OCI-LY3 (cell line): ENCODE measurements at regions not wholly inside any gene's neighbourhood (a gene's known extent, or its start where the extent isn't known, plus 50 kb on each side); places are given as distances from the start of the nearest gene placed in this dataset.

Experiments
- H2AFZ ChIP-seq: fragments of 200-600, 300-600 bp; shearing (Covaris generic); 2 replicates; pipeline ENCODE4 v1.6.0; 2014; ENCODE audit warnings: antibody characterized with exemption, low read depth, low read length
- H3K27ac ChIP-seq: fragments of 200-600, 300-600 bp; sonication (generic); 2 replicates; pipeline ENCODE4 v1.5.1; 2014; ENCODE audit warnings: mild to moderate bottlenecking, low read length, moderate library complexity, mixed read lengths
- H3K27me3 ChIP-seq: fragments of 200-600, 300-600 bp; sonication (generic); 2 replicates; pipeline ENCODE4 v1.6.1; 2014; ENCODE audit warnings: low read depth, low read length, mixed read lengths
- H3K36me3 ChIP-seq: fragments of 200-600, 300-600 bp; sonication (generic); replicated peaks from 2 replicates; pipeline ENCODE3; 2014; ENCODE audit warnings: low read depth, low read length, mixed read lengths
- H3K4me1 ChIP-seq: fragments of 300-600, 200-600 bp; sonication (generic); 2 replicates; pipeline ENCODE4 v1.6.1; 2014; ENCODE audit warnings: low read length, mixed read lengths
- H3K4me2 ChIP-seq: fragments of 200-600, 300-600 bp; sonication (generic); 2 replicates; pipeline ENCODE4 v1.6.1; 2014; ENCODE audit warnings: low read length, mixed read lengths
- H3K4me3 ChIP-seq: fragments of 300-600, 200-600 bp; sonication (generic); 2 replicates; pipeline ENCODE4 v1.5.1; 2014; ENCODE audit warnings: antibody characterized with exemption, mild to moderate bottlenecking, low read length, moderate library complexity
- H3K79me2 ChIP-seq: fragments of 300-600, 200-600 bp; shearing (Covaris generic); 2 replicates; pipeline ENCODE4 v1.6.1; 2014; ENCODE audit warnings: mild to moderate bottlenecking, low read length, mixed read lengths
- H3K9ac ChIP-seq: fragments of 300-600, 200-600 bp; shearing (Covaris generic); 2 replicates; pipeline ENCODE4 v1.6.0; 2014; ENCODE audit warnings: mild to moderate bottlenecking, low read length, moderate library complexity
- H3K9me3 ChIP-seq: fragments of 200-600, 300-600 bp; shearing (Covaris generic); 2 replicates; pipeline ENCODE4 v1.6.1; 2014; ENCODE audit warnings: low read length, mixed read lengths; ENCODE audit not compliant: insufficient read depth
- H4K20me1 ChIP-seq: fragments of 200-600, 300-600 bp; sonication (generic); 2 replicates; pipeline ENCODE4 v1.6.1; 2016; ENCODE audit warnings: low read length, mixed read lengths; ENCODE audit not compliant: insufficient read depth
- CTCF ChIP-seq: fragments of 200-600, 300-600 bp; sonication (generic); IDR thresholded peaks from 2 replicates; pipeline ENCODE4 v1.5.1; 2014; ENCODE audit warnings: antibody characterized with exemption, low read length, low read depth
- EZH2phosphoT487 ChIP-seq: fragments of 200-600 bp; shearing (Covaris generic); IDR thresholded peaks from 2 replicates; pipeline ENCODE4 v1.6.1; 2018; ENCODE audit warnings: antibody characterized with exemption, mixed run types, low read depth

- TF ChIP-seq EZH2phosphoT487 (no peak), CTCF (no peak)
- Histone ChIP-seq H4K20me1 (peaks cover 93% of the 10 kb centered on the region), H3K4me1 (peaks cover 31% of the 10 kb centered on the region), H3K9ac (no peak overlapping the region), H2AFZ (no peak overlapping the region), H3K36me3 (peaks cover 52% of the 10 kb centered on the region), H3K79me2 (peaks cover 99% of the 10 kb centered on the region), H3K27ac (no peak overlapping the region), H3K27me3 (no peaks in the 10 kb centered on the region), H3K4me2 (no peak overlapping the region), H3K4me3 (no peak overlapping the region), H3K9me3 (no peaks in the 10 kb centered on the region)
Measured at GRCh38 chr7:130909881-130910672, 176.1 kb upstream of the KLF14 start.

GRCh38 chr7:130910949-130911944, 177.2 kb upstream of the KLF14 start:
- Histone ChIP-seq H3K4me2 (peak overlapping the region; percentile 96), H4K20me1 (peaks cover 93% of the 10 kb centered on the region), H3K9me3 (no peaks in the 10 kb centered on the region), H3K4me1 (peaks cover 43% of the 10 kb centered on the region), H3K79me2 (peaks cover 99% of the 10 kb centered on the region), H3K27me3 (no peaks in the 10 kb centered on the region), H3K27ac (peak overlapping the region; percentile 94), H3K36me3 (peaks cover 48% of the 10 kb centered on the region), H3K4me3 (no peak overlapping the region), H2AFZ (no peak overlapping the region), H3K9ac (0 out of 2 replicates have a peak overlapping the region, but pooled peaks have one; percentile 64)
- TF ChIP-seq EZH2phosphoT487 (no peak), CTCF (no peak)

GRCh38 chr7:130912082-130912861, 178.3 kb upstream of the KLF14 start:
- TF ChIP-seq EZH2phosphoT487 (no peak), CTCF (no peak)
- H3K9me3 ChIP-seq, result no peaks in the 10 kb centered on the region
- no peak overlapping the region for H2AFZ ChIP-seq
- H3K9ac ChIP-seq, result peak overlapping the region; percentile 64
- H3K4me1 ChIP-seq, result peaks cover 53% of the 10 kb centered on the region
- H3K4me2 ChIP-seq, result peak overlapping the region; percentile 96
- peaks cover 99% of the 10 kb centered on the region for H3K79me2 ChIP-seq
- H3K4me3 ChIP-seq, result peak overlapping the region; percentile 79
- peaks cover 49% of the 10 kb centered on the region for H3K36me3 ChIP-seq
- H4K20me1 ChIP-seq, result peaks cover 95% of the 10 kb centered on the region
- peak overlapping the region; percentile 94 for H3K27ac ChIP-seq
- no peaks in the 10 kb centered on the region for H3K27me3 ChIP-seq
